HG03520 (cell line): ENCODE measurements at regions not wholly inside any gene's neighbourhood (a gene's known extent, or its start where the extent isn't known, plus 50 kb on each side); places are given as distances from the start of the nearest gene placed in this dataset.

Experiments used
- ATAC-seq: cut with Tn5 transposase; IDR thresholded peaks from one replicate; pipeline ENCODE4 v1.9.1; 2021; ENCODE audit warnings: mild to moderate bottlenecking, moderate library complexity; ENCODE audit not compliant: unreplicated experiment

- no peak for ATAC-seq
Observed at GRCh38 chr11:59302991-59303390, 55.7 kb upstream of the OR5AN1 start.

GRCh38 chr11:59295435-59295834 is 63.3 kb upstream of the OR5AN1 start:
- no peak for ATAC-seq

- no peak for ATAC-seq
Observed at GRCh38 chr11:59292611-59293010, 66.1 kb upstream of the OR5AN1 start.

GRCh38 chr11:59291228-59291627 is 67.5 kb upstream of the OR5AN1 start:
- ATAC-seq: no peak

- no peak for ATAC-seq
Observed at GRCh38 chr11:59289356-59290181, 69.1 kb upstream of the OR5AN1 start.

- no peak for ATAC-seq
Observed at GRCh38 chr11:59285716-59286260, 72.9 kb upstream of the OR5AN1 start.

GRCh38 chr11:59284773-59285129 is 72.0 kb upstream of the MPEG1 start:
- ATAC-seq: peak; percentile 3

- peak; percentile 60 for ATAC-seq
Observed at GRCh38 chr11:59283825-59284772, 71.4 kb upstream of the MPEG1 start.

- no peak for ATAC-seq
Observed at GRCh38 chr11:59283311-59283710, 70.6 kb upstream of the MPEG1 start.

GRCh38 chr11:59281177-59281576 is 68.5 kb upstream of the MPEG1 start:
- no peak for ATAC-seq

- ATAC-seq: peak; percentile 85
Observed at GRCh38 chr11:59273373-59273841, 60.7 kb upstream of the MPEG1 start.

- no peak for ATAC-seq
Observed at GRCh38 chr11:59272771-59273372, 60.1 kb upstream of the MPEG1 start.

GRCh38 chr11:59271811-59272327 is 59.1 kb upstream of the MPEG1 start:
- no peak for ATAC-seq

- no peak for ATAC-seq
Observed at GRCh38 chr11:59271247-59271755, 58.6 kb upstream of the MPEG1 start.

- ATAC-seq: no peak
Observed at GRCh38 chr11:59267736-59268475, 55.2 kb upstream of the MPEG1 start.

- peak; percentile 71 for ATAC-seq
Observed at GRCh38 chr11:59267196-59267595, 54.5 kb upstream of the MPEG1 start.

- ATAC-seq: no peak
Observed at GRCh38 chr11:59266491-59266890, 53.8 kb upstream of the MPEG1 start.

- no peak for ATAC-seq
Observed at GRCh38 chr11:59265735-59266134, 53.0 kb upstream of the MPEG1 start.

- no peak for ATAC-seq
Observed at GRCh38 chr11:59264736-59265135, 52.0 kb upstream of the MPEG1 start.
